Upper lobe of left lung (tissue), 4 donors: ENCODE measurements at regions not wholly inside any gene's neighbourhood (a gene's known extent, or its start where the extent isn't known, plus 50 kb on each side); places are given as distances from the start of the nearest gene placed in this dataset.

ENCODE experiments used
- CTCF ChIP-seq, 6 experiments: fragments of 450-650 bp in 4 of 6; fragments of 200-600 bp in 2 of 6; sonication (generic) in 2 of 6; IDR thresholded peaks; one replicate each; pipeline ENCODE4 v1.5.1; 2016 to 2019; ENCODE audit warnings: antibody characterized with exemption in 6 of 6
- EP300 ChIP-seq, 4 donors: sonication (generic); formaldehyde crosslinking; IDR thresholded peaks; one replicate each; pipeline ENCODE4 v1.5.1; 2017; ENCODE audit warnings: antibody characterized with exemption in 4 of 4, control low read depth in 2 of 4
- POLR2A ChIP-seq, 4 donors: fragments of 450-650 bp; IDR thresholded peaks; one replicate each; pipeline ENCODE4 v1.5.1; 2016 to 2017; ENCODE audit warnings: antibody characterized with exemption in 4 of 4, mild to moderate bottlenecking in 2 of 4

- no peak for TF ChIP-seq EP300 (IDR thresholded peaks at IDR 0.05)
- no peak for TF ChIP-seq CTCF (IDR thresholded peaks at IDR 0.05)
- no peak for TF ChIP-seq POLR2A (IDR thresholded peaks at IDR 0.05)
Observed at GRCh38 chr4:156487107-156487506, 484.5 kb downstream of the PDGFC start.
